Stimulated activated CD8-positive, alpha-beta memory T cell treated with anti-CD3 and anti-CD28 coated beads, Interleukin-15, amount 100 ng/mL, for 1 hour (primary cell): ENCODE measurements at regions not wholly inside any gene's neighbourhood (a gene's known extent, or its start where the extent isn't known, plus 50 kb on each side); places are given as distances from the start of the nearest gene placed in this dataset.

Experiments used
- DNase-seq: peaks from one replicate; pipeline ENCODE4 v3.0.0-alpha.2; 2020; ENCODE audit warnings: low read depth

- no peak for DNase-seq
Measured at GRCh38 chr14:97581016-97581415, 783.8 kb downstream of the VRK1 start.

GRCh38 chr14:97582022-97582421 lies 784.8 kb downstream of the VRK1 start:
- no peak for DNase-seq

GRCh38 chr14:97584528-97584927 lies 787.3 kb downstream of the VRK1 start:
- DNase-seq: no peak

- no peak for DNase-seq
Measured at GRCh38 chr14:97592341-97592980, 795.3 kb downstream of the VRK1 start.

GRCh38 chr14:97594306-97594705 lies 797.1 kb downstream of the VRK1 start:
- DNase-seq: no peak

- peak; percentile 29 for DNase-seq
Measured at GRCh38 chr14:97602438-97603117, 805.4 kb downstream of the VRK1 start.

- DNase-seq: peak; percentile 7
Measured at GRCh38 chr14:97603201-97603600, 806.0 kb downstream of the VRK1 start.

- no peak for DNase-seq
Measured at GRCh38 chr14:97604731-97605130, 807.5 kb downstream of the VRK1 start.

GRCh38 chr14:97618401-97618800 lies 821.2 kb downstream of the VRK1 start:
- DNase-seq: no peak

GRCh38 chr14:97618917-97619690 lies 821.9 kb downstream of the VRK1 start:
- no peak for DNase-seq

- DNase-seq: no peak
Measured at GRCh38 chr14:97620066-97620465, 822.9 kb downstream of the VRK1 start.

GRCh38 chr14:97624985-97625384 lies 827.8 kb downstream of the VRK1 start:
- no peak for DNase-seq

GRCh38 chr14:97625477-97625876 lies 828.3 kb downstream of the VRK1 start:
- no peak for DNase-seq

- DNase-seq: no peak
Measured at GRCh38 chr14:97626088-97626487, 828.9 kb downstream of the VRK1 start.

- no peak for DNase-seq
Measured at GRCh38 chr14:97630249-97630648, 833.1 kb downstream of the VRK1 start.

- DNase-seq: no peak
Measured at GRCh38 chr14:97633131-97633738, 836.1 kb downstream of the VRK1 start.

GRCh38 chr14:97634751-97635150 lies 837.6 kb downstream of the VRK1 start:
- DNase-seq: no peak

GRCh38 chr14:97638864-97639263 lies 841.7 kb downstream of the VRK1 start:
- DNase-seq: no peak

GRCh38 chr14:97640031-97640430 lies 842.8 kb downstream of the VRK1 start:
- DNase-seq: no peak

- DNase-seq: no peak
Measured at GRCh38 chr14:97641827-97642226, 844.6 kb downstream of the VRK1 start.

- DNase-seq: no peak
Measured at GRCh38 chr14:97642631-97643030, 845.4 kb downstream of the VRK1 start.

GRCh38 chr14:97644365-97644764 lies 847.2 kb downstream of the VRK1 start:
- DNase-seq: no peak

- no peak for DNase-seq
Measured at GRCh38 chr14:97649752-97650151, 852.6 kb downstream of the VRK1 start.
